DOHH2 (cell line): ENCODE measurements at regions not wholly inside any gene's neighbourhood (a gene's known extent, or its start where the extent isn't known, plus 50 kb on each side); places are given as distances from the start of the nearest gene placed in this dataset.

Source experiments
- H3F3A ChIP-seq: fragments of 200-600 bp; sonication (generic), shearing (Covaris generic); 2 replicates; pipeline ENCODE4 v1.6.0; 2016; ENCODE audit warnings: antibody characterized with exemption, mild to moderate bottlenecking; ENCODE audit not compliant: control insufficient read depth, insufficient read depth
- H3K27ac ChIP-seq: fragments of 200-600 bp; sonication (generic); 2 replicates; pipeline ENCODE4 v1.5.1; 2014; ENCODE audit warnings: low read depth, mild to moderate bottlenecking, low read length, moderate library complexity
- H3K27me3 ChIP-seq: fragments of 200-600 bp; sonication (generic); 2 replicates; pipeline ENCODE4 v1.6.1; 2014; ENCODE audit warnings: mild to moderate bottlenecking, low read length, mixed read lengths; ENCODE audit not compliant: control insufficient read depth
- H3K36me3 ChIP-seq: fragments of 200-600 bp; sonication (generic); 2 replicates; pipeline ENCODE4 v1.6.1; 2014; ENCODE audit warnings: mild to moderate bottlenecking, low read length, moderate library complexity, mixed read lengths; ENCODE audit not compliant: control insufficient read depth
- H3K4me1 ChIP-seq: fragments of 200-600 bp; sonication (generic); 2 replicates; pipeline ENCODE4 v1.6.1; 2014; ENCODE audit warnings: mild to moderate bottlenecking, low read length, mixed read lengths; ENCODE audit not compliant: control insufficient read depth
- H3K4me2 ChIP-seq: fragments of 200-600 bp; sonication (generic); 2 replicates; pipeline ENCODE4 v1.6.0; 2014; ENCODE audit warnings: mild to moderate bottlenecking, low read length, moderate library complexity
- H3K4me3 ChIP-seq: fragments of 200-600 bp; sonication (generic); 2 replicates; pipeline ENCODE4 v1.5.1; 2014; ENCODE audit warnings: mild to moderate bottlenecking, low read length, mixed read lengths
- H3K79me2 ChIP-seq: fragments of 200-600 bp; sonication (generic); 2 replicates; pipeline ENCODE4 v1.6.1; 2014; ENCODE audit warnings: mild to moderate bottlenecking, low read length, mixed read lengths; ENCODE audit not compliant: control insufficient read depth
- H3K9me2 ChIP-seq: fragments of 200-600 bp; sonication (generic); replicated peaks from 2 replicates; pipeline ENCODE4 v1.6.1; 2014; ENCODE audit warnings: mild to moderate bottlenecking, low read length, mixed read lengths; ENCODE audit not compliant: control insufficient read depth
- H3K9me3 ChIP-seq: fragments of 200-600 bp; sonication (generic); 2 replicates; pipeline ENCODE4 v1.6.1; 2014; ENCODE audit warnings: antibody characterized with exemption, low read length, mixed read lengths; ENCODE audit not compliant: control insufficient read depth, insufficient read depth
- H4K20me1 ChIP-seq: fragments of 200-600 bp; sonication (generic); 2 replicates; pipeline ENCODE4 v1.6.0; 2014; ENCODE audit warnings: low read depth, mild to moderate bottlenecking, antibody characterized with exemption, low read length, moderate library complexity; ENCODE audit not compliant: control insufficient read depth, insufficient read depth
- CTCF ChIP-seq: fragments of 200-600 bp; sonication (generic); IDR thresholded peaks from one replicate; pipeline ENCODE4 v1.5.1; 2014; ENCODE audit warnings: antibody characterized with exemption, mild to moderate bottlenecking, low read depth, low read length; ENCODE audit not compliant: poor library complexity, severe bottlenecking
- EZH2phosphoT487 ChIP-seq: fragments of 200-600 bp; sonication (generic); IDR thresholded peaks from 2 replicates; pipeline ENCODE4 v1.6.1; 2017; ENCODE audit warnings: borderline replicate concordance, mild to moderate bottlenecking, antibody characterized with exemption, low read length, moderate library complexity, mixed read lengths

- no peaks in the 10 kb centered on the region for H3K9me3 ChIP-seq
- H3K27ac ChIP-seq = no peak overlapping the region
- no peaks in the 10 kb centered on the region for H3K4me1 ChIP-seq
- no peak overlapping the region for H3K4me3 ChIP-seq
- H3F3A ChIP-seq = no peaks in the 10 kb centered on the region
- TF ChIP-seq CTCF (no peak), EZH2phosphoT487 (no peak)
- H4K20me1 ChIP-seq = no peaks in the 10 kb centered on the region
- no peaks in the 10 kb centered on the region for H3K79me2 ChIP-seq
- no peak overlapping the region for H3K4me2 ChIP-seq
- no peaks in the 10 kb centered on the region; the same call in 1 of the 2 replicates for H3K27me3 ChIP-seq
- H3K9me2 ChIP-seq = no peaks in the 10 kb centered on the region
- no peaks in the 10 kb centered on the region for H3K36me3 ChIP-seq
These were observed 188.2 kb downstream of the TEX36 start for GRCh38 chr10:125494651-125495239.

- Histone ChIP-seq H3K4me2 (no peak overlapping the region), H3K27me3 (no peaks in the 10 kb centered on the region; the same call in 1 of the 2 replicates)
These were observed 191.6 kb downstream of the TEX36 start for GRCh38 chr10:125491381-125491780.

GRCh38 chr10:125489731-125490130 lies 193.2 kb downstream of the TEX36 start:
- H3F3A ChIP-seq = no peaks in the 10 kb centered on the region

More at GRCh38 chr10:125491381-125491780, 191.6 kb downstream of the TEX36 start:
- no peaks in the 10 kb centered on the region for H3K79me2 ChIP-seq
- TF ChIP-seq EZH2phosphoT487 = no peak
- TF ChIP-seq CTCF = no peak
- no peaks in the 10 kb centered on the region for H3K36me3 ChIP-seq
- no peaks in the 10 kb centered on the region for H4K20me1 ChIP-seq
- no peak overlapping the region for H3K4me3 ChIP-seq
- no peaks in the 10 kb centered on the region for H3K9me2 ChIP-seq
- no peaks in the 10 kb centered on the region for H3F3A ChIP-seq
- no peaks in the 10 kb centered on the region for H3K9me3 ChIP-seq
- H3K4me1 ChIP-seq = no peaks in the 10 kb centered on the region
- H3K27ac ChIP-seq = no peak overlapping the region

More at GRCh38 chr10:125489731-125490130, 193.2 kb downstream of the TEX36 start:
- no peak for TF ChIP-seq EZH2phosphoT487
- TF ChIP-seq CTCF = no peak
- Histone ChIP-seq H3K9me2 (no peaks in the 10 kb centered on the region), H3K27me3 (no peaks in the 10 kb centered on the region; the same call in 1 of the 2 replicates), H3K36me3 (no peaks in the 10 kb centered on the region), H3K79me2 (no peaks in the 10 kb centered on the region), H4K20me1 (no peaks in the 10 kb centered on the region), H3K4me2 (no peak overlapping the region), H3K27ac (no peak overlapping the region), H3K4me1 (no peaks in the 10 kb centered on the region), H3K9me3 (no peaks in the 10 kb centered on the region), H3K4me3 (no peak overlapping the region)
